Uterus (tissue), 3 donors: ENCODE measurements at regions not wholly inside any gene's neighbourhood (a gene's known extent, or its start where the extent isn't known, plus 50 kb on each side); places are given as distances from the start of the nearest gene placed in this dataset.

Source experiments
- DNase-seq, 2 donors: peaks; one replicate each; pipeline ENCODE4 v3.0.0-alpha.2; 2019 to 2020
- H3K27ac ChIP-seq, 2 donors: fragments of 200-600 bp; sonication (generic); 1 replicate in 1 of 2; 2 replicates in 1 of 2; pipeline ENCODE4 v1.5.1; 2016 to 2018
- H3K27me3 ChIP-seq, 2 donors: fragments of 200-600 bp; sonication (generic); one replicate each; pipeline ENCODE4 v1.5.1; 2018 to 2019; ENCODE audit warnings: control low read depth in 1 of 2
- H3K36me3 ChIP-seq, 2 donors: fragments of 200-600 bp; sonication (generic); one replicate each; pipeline ENCODE4 v1.5.1; 2019; ENCODE audit warnings: control low read depth in 1 of 2
- H3K4me1 ChIP-seq, 2 donors: fragments of 200-600 bp; sonication (generic); one replicate each; pipeline ENCODE4 v1.5.1; 2018 to 2019; ENCODE audit warnings: control low read depth in 1 of 2
- H3K4me3 ChIP-seq, 2 donors: fragments of 200-600 bp; sonication (generic); 1 replicate in 1 of 2; 2 replicates in 1 of 2; pipeline ENCODE4 v1.5.1; 2018 to 2019; ENCODE audit warnings: mild to moderate bottlenecking in 1 of 2
- H3K9me3 ChIP-seq, 2 donors: fragments of 200-600 bp; sonication (generic); one replicate each; pipeline ENCODE4 v1.5.1; 2019; ENCODE audit warnings: control low read depth in 1 of 2
- POLR2A ChIP-seq, 2 donors: fragments of 450-650 bp; IDR thresholded peaks; one replicate each; pipeline ENCODE4 v1.6.1; 2016; ENCODE audit warnings: antibody characterized with exemption in 2 of 2, mild to moderate bottlenecking in 1 of 2, moderate library complexity in 1 of 2
- intact Hi-C: fragments of 100-400 bp; cut with DNase I; formaldehyde crosslinking; loops from one replicate; pipeline ENCODE4 v1.15.1; 2023; ENCODE audit warnings: low total_unique reads
- TF ChIP-seq, protein P1 (sequence below), 4 experiments: fragments of 200-600 bp in 2 of 4; fragments of 450-650 bp in 2 of 4; sonication (generic) in 2 of 4; IDR thresholded peaks; one replicate each; pipeline ENCODE4 v1.5.1; 2016 to 2019; ENCODE audit warnings: antibody characterized with exemption in 4 of 4, mild to moderate bottlenecking in 2 of 4, moderate library complexity in 1 of 4
- donor health status: DM: yes; HTN: yes; CAD: no.

DNA sequence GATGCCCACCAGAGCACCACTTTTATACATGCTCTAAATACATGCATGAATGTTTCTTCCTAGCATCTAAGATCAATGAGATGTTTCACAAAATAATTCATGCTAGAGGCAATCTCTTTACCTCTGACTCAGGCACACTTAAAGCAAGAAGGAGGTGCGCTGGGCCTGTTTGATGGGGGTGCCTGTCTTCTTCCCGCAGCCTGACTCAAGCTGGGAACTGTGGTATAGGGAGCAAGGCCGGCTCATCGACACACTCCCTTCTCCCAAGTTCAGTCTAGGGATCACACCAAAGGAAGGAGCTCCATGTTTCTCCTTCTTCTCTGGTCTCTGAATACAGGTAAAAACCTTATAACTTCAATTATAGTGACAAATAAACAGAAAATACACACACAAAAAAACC lies 333.8 kb upstream of the MAD2L1 start:
- Histone ChIP-seq H3K4me3 (no peak overlapping the region), H3K4me1 (no peaks in the 10 kb centered on the region), H3K27me3 (no peaks in the 10 kb centered on the region), H3K36me3 (no peaks in the 10 kb centered on the region), H3K27ac (no peak overlapping the region), H3K9me3 (no peaks in the 10 kb centered on the region)
- no peak for DNase-seq
- TF ChIP-seq, protein P1, sequence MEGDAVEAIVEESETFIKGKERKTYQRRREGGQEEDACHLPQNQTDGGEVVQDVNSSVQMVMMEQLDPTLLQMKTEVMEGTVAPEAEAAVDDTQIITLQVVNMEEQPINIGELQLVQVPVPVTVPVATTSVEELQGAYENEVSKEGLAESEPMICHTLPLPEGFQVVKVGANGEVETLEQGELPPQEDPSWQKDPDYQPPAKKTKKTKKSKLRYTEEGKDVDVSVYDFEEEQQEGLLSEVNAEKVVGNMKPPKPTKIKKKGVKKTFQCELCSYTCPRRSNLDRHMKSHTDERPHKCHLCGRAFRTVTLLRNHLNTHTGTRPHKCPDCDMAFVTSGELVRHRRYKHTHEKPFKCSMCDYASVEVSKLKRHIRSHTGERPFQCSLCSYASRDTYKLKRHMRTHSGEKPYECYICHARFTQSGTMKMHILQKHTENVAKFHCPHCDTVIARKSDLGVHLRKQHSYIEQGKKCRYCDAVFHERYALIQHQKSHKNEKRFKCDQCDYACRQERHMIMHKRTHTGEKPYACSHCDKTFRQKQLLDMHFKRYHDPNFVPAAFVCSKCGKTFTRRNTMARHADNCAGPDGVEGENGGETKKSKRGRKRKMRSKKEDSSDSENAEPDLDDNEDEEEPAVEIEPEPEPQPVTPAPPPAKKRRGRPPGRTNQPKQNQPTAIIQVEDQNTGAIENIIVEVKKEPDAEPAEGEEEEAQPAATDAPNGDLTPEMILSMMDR (IDR thresholded peaks at IDR 0.05): no peak
- no peak for TF ChIP-seq POLR2A (IDR thresholded peaks at IDR 0.05)
- intact Hi-C loops: no loop called here

DNA sequence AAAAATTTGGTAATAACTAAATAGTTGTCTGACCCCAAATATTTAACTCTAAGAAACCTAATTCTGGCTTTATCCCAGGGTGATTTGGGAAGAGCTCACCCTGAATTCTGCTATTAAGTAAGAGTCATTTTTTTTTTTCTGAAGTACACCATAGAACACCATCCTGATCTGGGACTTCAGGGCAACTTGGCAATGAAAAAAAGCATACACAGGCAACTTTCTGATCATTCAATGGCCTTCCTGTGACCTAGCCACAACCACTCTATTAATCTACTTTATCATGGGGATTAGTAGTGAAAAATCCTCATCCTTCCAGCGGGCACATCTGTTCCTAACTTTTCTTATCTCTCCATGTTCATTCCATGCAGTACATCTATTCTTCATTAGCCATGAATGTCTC lies 333.2 kb upstream of the MAD2L1 start:
- Histone ChIP-seq H3K27ac (no peak overlapping the region), H3K36me3 (no peaks in the 10 kb centered on the region), H3K27me3 (no peaks in the 10 kb centered on the region), H3K4me1 (no peaks in the 10 kb centered on the region), H3K4me3 (no peak overlapping the region), H3K9me3 (no peaks in the 10 kb centered on the region)
- no peak for DNase-seq
- intact Hi-C loops: no loop called here
- TF ChIP-seq POLR2A (IDR thresholded peaks at IDR 0.05): no peak
- TF ChIP-seq, protein P1 (IDR thresholded peaks at IDR 0.05): no peak

DNA sequence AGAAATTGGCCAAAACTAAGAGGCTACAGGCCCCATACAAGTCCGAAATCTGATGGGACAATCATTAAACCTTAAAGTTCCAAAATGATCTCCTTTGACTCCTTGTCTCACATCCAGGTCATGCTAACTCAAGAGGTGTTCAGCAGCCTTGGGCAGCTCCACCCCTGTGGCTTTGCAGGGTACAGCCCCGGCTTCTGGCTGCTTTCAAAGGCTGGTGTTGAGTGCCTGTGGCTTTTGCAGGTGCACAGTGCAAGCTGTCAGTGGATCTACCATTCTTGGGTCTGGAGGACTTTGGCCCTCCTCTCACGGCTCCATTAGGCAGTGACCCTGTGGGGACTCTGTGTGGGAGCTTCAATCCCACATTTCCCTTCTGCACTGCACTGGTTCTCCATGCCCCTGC lies 329.1 kb upstream of the MAD2L1 start:
- Histone ChIP-seq H3K4me3 (no peak overlapping the region), H3K27ac (no peak overlapping the region), H3K27me3 (no peaks in the 10 kb centered on the region), H3K9me3 (no peaks in the 10 kb centered on the region), H3K36me3 (no peaks in the 10 kb centered on the region), H3K4me1 (no peaks in the 10 kb centered on the region)
- intact Hi-C loops: no loop called here
- TF ChIP-seq POLR2A (IDR thresholded peaks at IDR 0.05): no peak
- TF ChIP-seq, protein P1 (IDR thresholded peaks at IDR 0.05): no peak
- no peak for DNase-seq

DNA sequence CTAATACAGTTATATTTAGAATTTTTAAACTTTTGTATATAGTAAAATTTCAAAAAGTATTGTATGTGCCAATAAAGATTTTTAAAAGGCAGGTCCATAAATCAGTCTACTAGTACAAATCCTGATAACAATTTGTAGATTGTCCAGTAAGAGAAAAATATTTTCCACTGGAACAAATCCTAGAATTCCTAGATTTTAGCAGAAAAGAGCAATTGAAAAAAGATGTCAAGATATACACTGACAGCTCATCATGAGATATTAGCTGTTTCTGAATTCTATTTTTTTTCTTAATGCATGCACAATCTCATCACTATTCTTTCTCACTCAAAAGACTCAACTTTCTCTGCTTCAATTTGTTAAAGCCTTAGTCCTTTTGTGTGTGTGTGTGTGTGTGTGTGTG lies 289.2 kb upstream of the MAD2L1 start:
- DNase-seq: no peak
- no peaks in the 10 kb centered on the region for H3K27me3 ChIP-seq
- H3K4me3 ChIP-seq: no peak overlapping the region
- no peaks in the 10 kb centered on the region for H3K4me1 ChIP-seq
- TF ChIP-seq, protein P1 (IDR thresholded peaks at IDR 0.05): no peak
- TF ChIP-seq POLR2A (IDR thresholded peaks at IDR 0.05): no peak
- H3K27ac ChIP-seq: no peak overlapping the region
- no peaks in the 10 kb centered on the region for H3K9me3 ChIP-seq
- intact Hi-C loops: no loop called here
- no peaks in the 10 kb centered on the region for H3K36me3 ChIP-seq

DNA sequence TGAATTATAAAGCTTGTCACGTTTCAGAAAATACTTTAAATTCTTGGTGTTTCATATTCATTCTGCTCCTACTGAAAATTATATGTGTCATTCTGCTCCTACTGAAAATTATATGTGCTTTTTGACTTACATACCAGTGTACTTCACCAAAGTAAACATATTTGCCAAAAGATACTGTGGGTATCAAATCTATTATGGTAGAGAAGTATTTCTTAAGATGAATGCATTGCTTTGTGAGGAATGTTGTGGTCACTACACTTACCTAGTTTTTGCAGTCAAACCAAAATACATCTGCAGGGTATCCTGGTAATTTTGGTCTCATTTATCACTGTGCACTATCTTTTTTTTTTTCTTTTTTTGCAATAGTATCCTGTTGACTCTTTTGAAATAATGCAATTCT lies 287.7 kb upstream of the MAD2L1 start:
- Histone ChIP-seq H3K27me3 (no peaks in the 10 kb centered on the region), H3K4me1 (no peaks in the 10 kb centered on the region), H3K9me3 (no peaks in the 10 kb centered on the region), H3K36me3 (no peaks in the 10 kb centered on the region), H3K27ac (no peak overlapping the region), H3K4me3 (no peak overlapping the region)
- no peak for DNase-seq
- TF ChIP-seq POLR2A (IDR thresholded peaks at IDR 0.05): no peak
- TF ChIP-seq, protein P1 (IDR thresholded peaks at IDR 0.05): no peak
- intact Hi-C loops: no loop called here
